H9 (cell line): ENCODE measurements at regions not wholly inside any gene's neighbourhood (a gene's known extent, or its start where the extent isn't known, plus 50 kb on each side); places are given as distances from the start of the nearest gene placed in this dataset.

Experiments
- DNase-seq: peaks from one replicate; pipeline ENCODE4 v3.0.0-alpha.2; 2017
- H2AFZ ChIP-seq: one replicate; pipeline ENCODE4 v1.6.1; 2013; ENCODE audit warnings: mild to moderate bottlenecking, low read length, control low read depth, moderate library complexity
- H2AK5ac ChIP-seq: 2 replicates; pipeline ENCODE4 v1.6.1; 2013; ENCODE audit warnings: low read length, control low read depth, mixed read lengths; ENCODE audit not compliant: insufficient read length
- H2BK120ac ChIP-seq: one replicate; pipeline ENCODE4 v1.6.1; 2013; ENCODE audit warnings: low read depth, mild to moderate bottlenecking, low read length, control low read depth, inconsistent platforms; ENCODE audit not compliant: poor library complexity, severe bottlenecking
- H2BK12ac ChIP-seq: 2 replicates; pipeline ENCODE4 v1.6.1; 2013; ENCODE audit warnings: low read length, control low read depth, mixed read lengths, low read depth; ENCODE audit not compliant: insufficient read length
- H2BK15ac ChIP-seq: 2 replicates; pipeline ENCODE4 v1.6.1; 2013; ENCODE audit warnings: low read depth, low read length, control low read depth
- H2BK20ac ChIP-seq: one replicate; pipeline ENCODE4 v1.6.1; 2013; ENCODE audit warnings: low read depth, mild to moderate bottlenecking, low read length, control low read depth, inconsistent platforms; ENCODE audit not compliant: poor library complexity, severe bottlenecking
- H2BK5ac ChIP-seq: 2 replicates; pipeline ENCODE4 v1.6.1; 2013; ENCODE audit warnings: low read length, control low read depth, mixed read lengths; ENCODE audit not compliant: insufficient read length
- H3K14ac ChIP-seq: 2 replicates; pipeline ENCODE4 v1.6.1; 2013; ENCODE audit warnings: low read length, control low read depth; ENCODE audit not compliant: insufficient read depth
- H3K18ac ChIP-seq: 2 replicates; pipeline ENCODE4 v1.6.1; 2013; ENCODE audit warnings: low read depth, mild to moderate bottlenecking, mixed read lengths, low read length, control low read depth; ENCODE audit not compliant: insufficient read length
- H3K23ac ChIP-seq: 2 replicates; pipeline ENCODE4 v1.6.1; 2013; ENCODE audit warnings: low read length, control low read depth, mixed read lengths, low read depth; ENCODE audit not compliant: insufficient read length
- H3K23me2 ChIP-seq: 2 replicates; pipeline ENCODE4 v1.6.1; 2013; ENCODE audit warnings: low read depth, mild to moderate bottlenecking, mixed read lengths, low read length, control low read depth; ENCODE audit not compliant: insufficient read length, poor library complexity, severe bottlenecking
- H3K27ac ChIP-seq: 2 replicates; pipeline ENCODE4 v1.5.1; 2013; ENCODE audit warnings: low read length, control low read depth, mixed read lengths, low read depth; ENCODE audit not compliant: insufficient read length
- H3K27me3 ChIP-seq: 2 replicates; pipeline ENCODE4 v1.6.1; 2013; ENCODE audit warnings: low read length, control low read depth, inconsistent platforms; ENCODE audit not compliant: insufficient read depth
- H3K4ac ChIP-seq: 2 replicates; pipeline ENCODE4 v1.6.1; 2013; ENCODE audit warnings: low read depth, mild to moderate bottlenecking, control low read depth, inconsistent platforms, low read length, moderate library complexity
- H3K4me1 ChIP-seq: 2 replicates; pipeline ENCODE4 v1.6.1; 2013; ENCODE audit warnings: low read length, control low read depth, inconsistent platforms; ENCODE audit not compliant: insufficient read depth
- H3K4me2 ChIP-seq: 2 replicates; pipeline ENCODE4 v1.6.1; 2013; ENCODE audit warnings: low read length, control low read depth, mixed read lengths; ENCODE audit not compliant: insufficient read length, insufficient read depth
- H3K56ac ChIP-seq: 2 replicates; pipeline ENCODE4 v1.6.1; 2013; ENCODE audit warnings: low read depth, mild to moderate bottlenecking, mixed read lengths, low read length, control low read depth; ENCODE audit not compliant: insufficient read length
- H3K79me1 ChIP-seq: 2 replicates; pipeline ENCODE4 v1.6.1; 2013; ENCODE audit warnings: low read depth, mild to moderate bottlenecking, moderate library complexity, low read length, control low read depth, inconsistent platforms; ENCODE audit not compliant: insufficient read depth, poor library complexity, severe bottlenecking
- H3K79me2 ChIP-seq: 2 replicates; pipeline ENCODE4 v1.6.1; 2013; ENCODE audit warnings: low read length, control low read depth, inconsistent platforms; ENCODE audit not compliant: insufficient read depth
- H3K9ac ChIP-seq: 2 replicates; pipeline ENCODE4 v1.6.1; 2013; ENCODE audit warnings: low read length, control low read depth, mixed read lengths; ENCODE audit not compliant: insufficient read length; ENCODE audit errors: extremely low read depth
- H3K9me3 ChIP-seq: one replicate; pipeline ENCODE4 v1.6.1; 2013; ENCODE audit warnings: low read depth, low read length, inconsistent platforms; ENCODE audit not compliant: control insufficient read depth
- H3T11ph ChIP-seq: one replicate; pipeline ENCODE4 v1.6.1; 2013; ENCODE audit warnings: mild to moderate bottlenecking, low read length, control low read depth, inconsistent platforms
- H4K20me1 ChIP-seq: one replicate; pipeline ENCODE4 v1.6.1; 2013; ENCODE audit not compliant: control insufficient read depth, insufficient read length, insufficient read depth
- H4K5ac ChIP-seq: 2 replicates; pipeline ENCODE4 v1.6.1; 2013; ENCODE audit warnings: low read depth, mild to moderate bottlenecking, mixed read lengths, low read length, control low read depth; ENCODE audit not compliant: insufficient read length
- H4K8ac ChIP-seq: replicated peaks from 2 replicates; pipeline ENCODE4 v1.6.1; 2013; ENCODE audit warnings: low read length, control low read depth, mixed read lengths, low read depth; ENCODE audit not compliant: insufficient read length
- H4K91ac ChIP-seq: 2 replicates; pipeline ENCODE4 v1.6.1; 2013; ENCODE audit warnings: low read depth, mild to moderate bottlenecking, moderate library complexity, mixed read lengths, low read length, control low read depth; ENCODE audit not compliant: insufficient read length
- H3K27ac Mint-ChIP-seq, 3 experiments: 2 replicates in 2 of 3; 3 replicates in 1 of 3; pipeline ENCODE4 v1.8.0; 2020 to 2021; ENCODE audit warnings: mixed read lengths in 3 of 3, mild to moderate bottlenecking in 1 of 3, moderate library complexity in 1 of 3
- H3K27me3 Mint-ChIP-seq: 2 replicates; pipeline ENCODE4 v1.8.0; 2021; ENCODE audit warnings: low read depth, mild to moderate bottlenecking, moderate library complexity, mixed read lengths
- H3K36me3 Mint-ChIP-seq, 3 experiments: 2 replicates in 2 of 3; 3 replicates in 1 of 3; pipeline ENCODE4 v1.8.0; 2020 to 2021; ENCODE audit warnings: low read depth in 3 of 3, mixed read lengths in 3 of 3; ENCODE audit not compliant: insufficient read depth in 1 of 3
- H3K4me1 Mint-ChIP-seq, 2 experiments: 2 replicates each; pipeline ENCODE4 v1.8.0; 2020; ENCODE audit warnings: mixed read lengths in 2 of 2
- H3K4me3 Mint-ChIP-seq, 2 experiments: 2 replicates in 1 of 2; 3 replicates in 1 of 2; pipeline ENCODE4 v1.8.0; 2020 to 2021; ENCODE audit warnings: mild to moderate bottlenecking in 2 of 2, mixed read lengths in 2 of 2, moderate library complexity in 1 of 2
- H3K9me3 Mint-ChIP-seq, 2 experiments: 2 replicates in 1 of 2; 3 replicates in 1 of 2; pipeline ENCODE4 v1.8.0; 2020; ENCODE audit warnings: mild to moderate bottlenecking in 2 of 2, mixed read lengths in 2 of 2, moderate library complexity in 1 of 2
- CTCF ChIP-seq: fragments of 200-600 bp; sonication (generic); conservative IDR thresholded peaks from 3 replicates; pipeline ENCODE4 v1.8.0; 2021; ENCODE audit warnings: antibody characterized with exemption, mild to moderate bottlenecking
- whole genome bisulfite sequencing: extraction: QIAGEN DNeasy Blood & Tissue Kit; methylation state at CpG from one replicate; pipeline ENCODE4 v1.1.7; 2013; ENCODE audit warnings: missing lambda C conversion rate, low lambda C conversion rate, mixed read lengths; ENCODE audit not compliant: insufficient read length; ENCODE audit errors: extremely low coverage; 5-methylcytosine and 5-hydroxymethylcytosine counted together

- H3K79me2 ChIP-seq = no peaks in the 10 kb centered on the region
- H3K79me1 ChIP-seq = no peaks in the 10 kb centered on the region
- no peak overlapping the region for H3K27ac ChIP-seq
- Mint-ChIP-seq H3K36me3 (peaks cover 0 to 2% (median 0%) of the 10 kb centered on the region in 3 experiments; a peak in 1 of 7 replicates), H3K27me3 (no peaks in the 10 kb centered on the region), H3K4me3 (no peak overlapping the region), H3K27ac (no peak overlapping the region), H3K4me1 (peaks cover 4 to 6% of the 10 kb centered on the region in 2 experiments), H3K9me3 (no peaks in the 10 kb centered on the region; a peak in 1 of 5 replicates)
- H3K23me2 ChIP-seq = no peaks in the 10 kb centered on the region
- no peak overlapping the region for H3K23ac ChIP-seq
- H2AK5ac ChIP-seq = no peak overlapping the region
- H2BK5ac ChIP-seq = no peak overlapping the region
- DNase-seq = no peak
- H4K8ac ChIP-seq = no peak overlapping the region
- no peak overlapping the region for H3T11ph ChIP-seq
- no peak overlapping the region for H2BK12ac ChIP-seq
- TF ChIP-seq CTCF = no peak
- H3K18ac ChIP-seq = no peak overlapping the region
- H3K56ac ChIP-seq = no peak overlapping the region
- H3K14ac ChIP-seq = no peak overlapping the region
- H2BK15ac ChIP-seq = no peak overlapping the region
- no peaks in the 10 kb centered on the region for H3K27me3 ChIP-seq
- H4K5ac ChIP-seq = no peak overlapping the region
- no peak overlapping the region for H4K91ac ChIP-seq
- H2BK20ac ChIP-seq = no peak overlapping the region
- no peak overlapping the region for H3K4ac ChIP-seq
- H2AFZ ChIP-seq = no peak overlapping the region
- no peak overlapping the region for H2BK120ac ChIP-seq
- H3K4me1 ChIP-seq = no peaks in the 10 kb centered on the region
- H3K9ac ChIP-seq = no peak overlapping the region
- no peaks in the 10 kb centered on the region for H3K9me3 ChIP-seq
- H3K4me2 ChIP-seq = no peak overlapping the region
- no CpG with 5 or more reads among the region's 1 CpG for WGBS
- no peaks in the 10 kb centered on the region for H4K20me1 ChIP-seq
These were observed 307.0 kb upstream of the ID4 start for GRCh38 chr6:19530188-19530587.
